ENCODE measurements at regions not wholly inside any gene's neighbourhood (a gene's known extent, or its start where the extent isn't known, plus 50 kb on each side); places are given as distances from the start of the nearest gene placed in this dataset.

DNA sequence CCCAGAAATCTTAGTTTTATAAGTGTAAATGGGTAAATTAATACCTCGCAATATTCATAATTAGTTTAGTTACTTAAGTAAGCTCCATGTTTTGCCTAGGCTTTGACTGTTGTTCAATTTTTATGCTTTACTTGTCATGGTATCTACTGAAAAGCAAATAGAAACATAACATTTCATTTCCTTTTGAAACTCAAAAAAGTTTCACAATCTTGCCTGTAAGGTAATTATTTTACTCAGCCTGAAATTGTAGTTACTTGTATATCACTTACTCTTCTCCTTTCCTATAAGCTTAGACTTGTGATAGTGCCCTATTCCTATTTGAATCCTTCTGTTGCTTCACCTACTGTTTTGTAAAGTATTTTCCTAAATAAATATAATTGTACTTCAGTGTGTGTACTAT is 914.4 kb upstream of the COX7C start:
- Histone ChIP-seq H3K9me3 (ENCODE audit: control insufficient read depth, low read depth, low read length) (no peaks in the 10 kb centered on the region), H2BK20ac (ENCODE audit: low read depth, low read length, poor library complexity, severe bottlenecking) (no peak overlapping the region), H3K4me1 (ENCODE audit: insufficient read depth, low read length) (no peaks in the 10 kb centered on the region), H3K4me2 (ENCODE audit: insufficient read depth, insufficient read length, low read length) (no peak overlapping the region), H2BK120ac (ENCODE audit: low read depth, low read length, poor library complexity, severe bottlenecking) (no peak overlapping the region), H4K5ac (ENCODE audit: insufficient read length, low read depth, low read length) (no peak overlapping the region), H3K79me1 (ENCODE audit: insufficient read depth, low read depth, low read length, poor library complexity, severe bottlenecking) (no peaks in the 10 kb centered on the region), H3K9ac (ENCODE audit: extremely low read depth, insufficient read length, low read length) (no peak overlapping the region), H4K20me1 (ENCODE audit: control insufficient read depth, insufficient read depth, insufficient read length) (no peaks in the 10 kb centered on the region), H3K14ac (ENCODE audit: insufficient read depth, low read length) (no peak overlapping the region), H2BK15ac (ENCODE audit: low read depth, low read length) (no peak overlapping the region), H2BK5ac (ENCODE audit: insufficient read length, low read length) (no peak overlapping the region), H3K23ac (ENCODE audit: insufficient read length, low read depth, low read length) (no peak overlapping the region), H4K8ac (replicated peaks; ENCODE audit: insufficient read length, low read depth, low read length) (no peak overlapping the region), H2AFZ (ENCODE audit: low read length) (no peak overlapping the region), H2BK12ac (ENCODE audit: insufficient read length, low read depth, low read length) (no peak overlapping the region), H3K18ac (ENCODE audit: insufficient read length, low read depth, low read length) (no peak overlapping the region), H4K91ac (ENCODE audit: insufficient read length, low read depth, low read length) (no peak overlapping the region), H3K23me2 (ENCODE audit: insufficient read length, low read depth, low read length, poor library complexity, severe bottlenecking) (no peaks in the 10 kb centered on the region), H3T11ph (ENCODE audit: low read length) (no peak overlapping the region), H3K27ac (ENCODE audit: insufficient read length, low read depth, low read length) (no peak overlapping the region), H3K27me3 (ENCODE audit: insufficient read depth, low read length) (no peaks in the 10 kb centered on the region), H2AK5ac (ENCODE audit: insufficient read length, low read length) (no peak overlapping the region), H3K56ac (ENCODE audit: insufficient read length, low read depth, low read length) (no peak overlapping the region), H3K79me2 (ENCODE audit: insufficient read depth, low read length) (no peaks in the 10 kb centered on the region), H3K4ac (ENCODE audit: low read depth, low read length) (no peak overlapping the region)
- Mint-ChIP-seq H3K9me3 (no peaks in the 10 kb centered on the region), H3K27ac (no peak overlapping the region), H3K4me1 (no peaks in the 10 kb centered on the region), H3K27me3 (ENCODE audit: low read depth) (no peaks in the 10 kb centered on the region), H3K36me3 (ENCODE audit: insufficient read depth in 1 of 3, low read depth in 3 of 3) (no peaks in the 10 kb centered on the region), H3K4me3 (no peak overlapping the region)
- no peak for DNase-seq
- no CpG with 5 or more reads among the region's 1 CpG for WGBS (ENCODE audit: extremely low coverage, insufficient read length, low lambda C conversion rate)
- TF ChIP-seq CTCF (conservative IDR thresholded peaks at IDR 0.05): no peak

Data from H9 (cell line).